K562 (cell line): ENCODE measurements at regions not wholly inside any gene's neighbourhood (a gene's known extent, or its start where the extent isn't known, plus 50 kb on each side); places are given as distances from the start of the nearest gene placed in this dataset.

ENCODE experiments used
- ATAC-seq: fragments of 200-7000 bp; cut with Tn5 transposase; 3 replicates; pipeline ENCODE4 v1.9.1; 2020; ENCODE audit warnings: moderate library complexity
- BruUV-seq: library from RNA; stranded (reverse); fragments of 400-500 nt; replicated peaks from 2 replicates; lab custom pipeline; 2021; lab: Mats Ljungman, UMichigan
- CTCF ChIA-PET: fragments of 300-600 bp; formaldehyde crosslinking; extraction: SDS; loops from one replicate; lab custom pipeline; 2021; ENCODE audit warnings: low intra/inter-chr PET ratio; lab: Yijun Ruan, JAX
- POLR2A ChIA-PET: fragments of 300-600, 350-650 bp; sonication (Branson Sonifier 250); formaldehyde crosslinking; extraction: SDS; loops from one replicate; lab custom pipeline; 2021; ENCODE audit warnings: antibody characterized with exemption, inconsistent platforms; lab: Yijun Ruan, JAX
- DNase-seq, 4 experiments: peaks; one replicate each; pipeline versions ENCODE4 v3.0.0 to v3.0.0-alpha.2; 2011 to 2018; ENCODE audit warnings: low spot score in 3 of 4, mixed read lengths in 3 of 4; ENCODE audit errors: extremely low read depth in 1 of 4
- FAIRE-seq: peaks from 2 replicates; lab custom pipeline; 2011; peaks lifted over from hg19 to GRCh38; lab: Jason Lieb, UNC
- H2AFZ ChIP-seq: 2 replicates; pipeline ENCODE4 v1.6.0; 2011; ENCODE audit warnings: low read depth, low read length, control low read depth, inconsistent platforms
- H3K27ac ChIP-seq: fragments of 200-600 bp; 3 replicates; pipeline ENCODE4 v1.8.0; 2011; ENCODE audit warnings: low read depth, mild to moderate bottlenecking, control low read depth, inconsistent platforms, low read length, moderate library complexity, mixed read lengths; ENCODE audit errors: extremely low read depth
- H3K27me3 ChIP-seq, 2 experiments: fragments of 300-600 bp in 1 of 2; 2 replicates in 1 of 2; 3 replicates in 1 of 2; pipeline versions ENCODE4 v1.6.0 to v1.8.0; 2011; ENCODE audit warnings: inconsistent platforms in 2 of 2, low read length in 2 of 2, mild to moderate bottlenecking in 1 of 2, mixed read lengths in 1 of 2, moderate library complexity in 1 of 2; ENCODE audit not compliant: control insufficient read depth in 2 of 2, insufficient read depth in 2 of 2
- H3K36me3 ChIP-seq: fragments of 300-600 bp; 3 replicates; pipeline ENCODE4 v1.8.0; 2011; ENCODE audit warnings: mild to moderate bottlenecking, low read length, inconsistent platforms; ENCODE audit not compliant: control insufficient read depth, insufficient read depth
- H3K4me1 ChIP-seq, 2 experiments: fragments of 200-600 bp in 1 of 2; replicated peaks in 1 of 2; 2 replicates in 1 of 2; 3 replicates in 1 of 2; pipeline versions ENCODE4 v1.5.1 to v1.8.0; 2011; ENCODE audit warnings: inconsistent platforms in 2 of 2, low read length in 2 of 2, mild to moderate bottlenecking in 1 of 2, mixed read lengths in 1 of 2, moderate library complexity in 1 of 2; ENCODE audit not compliant: control insufficient read depth in 2 of 2, insufficient read depth in 2 of 2
- H3K4me2 ChIP-seq: 2 replicates; pipeline ENCODE4 v1.6.1; 2011; ENCODE audit warnings: low read length, control low read depth, inconsistent platforms, mixed read lengths; ENCODE audit not compliant: insufficient read depth
- H3K4me3 ChIP-seq: fragments of 200-600 bp; sonication (generic), shearing (Covaris generic); 2 replicates; pipeline ENCODE4 v1.5.1; 2016; ENCODE audit warnings: control low read depth, inconsistent platforms
- H3K79me2 ChIP-seq: fragments of 200-600 bp; 3 replicates; pipeline ENCODE4 v1.8.0; 2011; ENCODE audit warnings: low read length, inconsistent platforms; ENCODE audit not compliant: control insufficient read depth, insufficient read depth
- H3K9ac ChIP-seq, 2 experiments: 2 replicates each; pipeline versions ENCODE4 v1.6.0 to v1.6.1; 2011; ENCODE audit warnings: low read depth in 2 of 2, low read length in 2 of 2, control low read depth in 1 of 2, inconsistent platforms in 1 of 2, mild to moderate bottlenecking in 1 of 2, mixed read lengths in 1 of 2; ENCODE audit not compliant: insufficient read depth in 1 of 2
- H3K9me1 ChIP-seq: one replicate; pipeline ENCODE4 v1.6.0; 2011; ENCODE audit warnings: inconsistent platforms, mild to moderate bottlenecking, low read length, moderate library complexity; ENCODE audit not compliant: control insufficient read depth, insufficient read depth
- H3K9me3 ChIP-seq: replicated peaks from 2 replicates; pipeline ENCODE4 v1.5.1; 2011; ENCODE audit warnings: low read depth, low read length, inconsistent platforms; ENCODE audit not compliant: control insufficient read depth, insufficient read depth
- H4K20me1 ChIP-seq: replicated peaks from 2 replicates; pipeline ENCODE4 v1.6.1; 2011; ENCODE audit warnings: low read length, inconsistent platforms, mixed read lengths; ENCODE audit not compliant: control insufficient read depth, insufficient read depth
- BRD9 ChIP-seq: fragments of 450-650 bp; IDR thresholded peaks from 2 replicates; pipeline ENCODE4 v1.6.1; 2018; ENCODE audit warnings: low read depth; ENCODE audit not compliant: partially characterized antibody
- CREBBP ChIP-seq: IDR thresholded peaks from one replicate; pipeline ENCODE4 v1.6.1; 2012; ENCODE audit warnings: low read depth, mild to moderate bottlenecking, control low read depth, inconsistent platforms, low read length
- ILF3 ChIP-seq: fragments of 450-650 bp; IDR thresholded peaks from 2 replicates; pipeline ENCODE4 v1.6.1; 2018; ENCODE audit warnings: antibody characterized with exemption, mild to moderate bottlenecking, moderate library complexity, borderline replicate concordance
- MEF2A ChIP-seq: IDR thresholded peaks from 2 replicates; pipeline ENCODE4 v1.6.1; 2011; ENCODE audit warnings: low read depth, mild to moderate bottlenecking, low read length, moderate library complexity; ENCODE audit not compliant: control insufficient read depth
- NFE2L1 ChIP-seq: fragments of 450-650 bp; IDR thresholded peaks from 2 replicates; pipeline ENCODE4 v1.6.1; 2016; ENCODE audit warnings: missing genetic modification characterization, low read depth, mild to moderate bottlenecking, missing compliant biosample characterization, moderate library complexity, borderline replicate concordance
- PHTF2 ChIP-seq: fragments of 250-450 bp; sonication (Bioruptor Pico); IDR thresholded peaks from 2 replicates; pipeline ENCODE4 v1.5.0; 2021; ENCODE audit warnings: mild to moderate bottlenecking
- ZNF696 ChIP-seq: fragments of 250-450 bp; sonication (Bioruptor Pico); conservative IDR thresholded peaks from 2 replicates; pipeline ENCODE4 v1.4.0; 2020; ENCODE audit warnings: mild to moderate bottlenecking, moderate library complexity
- WGBS: fragments of 100-300 bp; shearing (Covaris generic); methylation state at CpG from one replicate; pipeline ENCODE4 v1.1.6; 2016; ENCODE audit warnings: low coverage, mixed read lengths; ENCODE audit not compliant: insufficient coverage; ENCODE audit errors: missing lambda C conversion rate; 5-methylcytosine and 5-hydroxymethylcytosine counted together
- in situ Hi-C: fragments of 300-500 bp; cut with MboI; formaldehyde crosslinking; loops from 4 replicates; pipeline ENCODE4 v1.15.0; 2018; ENCODE audit warnings: inconsistent platforms, mixed read lengths
- intact Hi-C: fragments of 100-400 bp; cut with micrococcal nuclease; formaldehyde crosslinking; loops from 2 replicates; pipeline ENCODE4 v1.14.2; 2022
- TF ChIP-seq, protein P1 (sequence below): fragments of 450-650 bp; IDR thresholded peaks from 2 replicates; pipeline ENCODE4 v1.6.1; 2016; ENCODE audit warnings: low read depth
- TF ChIP-seq, protein P2 (sequence below): fragments of 450-650 bp; IDR thresholded peaks from 2 replicates; pipeline ENCODE4 v1.6.1; 2016; ENCODE audit warnings: mild to moderate bottlenecking
- TF ChIP-seq, protein P3 (sequence below): fragments of 450-650 bp; IDR thresholded peaks from 2 replicates; pipeline ENCODE4 v1.6.1; 2016

DNA sequence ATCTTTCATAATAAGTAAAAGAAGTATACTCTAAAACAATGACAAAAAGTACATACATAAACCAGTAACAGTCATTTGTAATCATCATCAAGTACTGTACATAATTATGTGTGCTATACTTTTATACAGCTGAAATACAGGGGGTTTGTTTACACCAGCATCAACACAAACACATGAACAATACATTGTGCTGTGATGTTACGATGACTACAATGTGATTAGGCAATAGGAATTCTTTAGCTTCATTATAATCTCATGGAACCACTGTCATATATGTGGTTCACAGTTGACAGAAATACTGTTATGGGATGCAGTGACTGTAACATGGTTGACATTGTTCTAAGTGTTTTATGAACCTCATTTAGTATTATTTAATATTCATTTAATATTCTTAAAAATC lies 914.4 kb upstream of the TENM4 start:
- Histone ChIP-seq H3K4me1 (no peaks in the 10 kb centered on the region), H3K4me3 (no peak overlapping the region), H3K27me3 (no peaks in the 10 kb centered on the region), H3K9me3 (no peaks in the 10 kb centered on the region), H3K4me2 (no peak overlapping the region), H2AFZ (no peak overlapping the region), H4K20me1 (no peaks in the 10 kb centered on the region), H3K36me3 (no peaks in the 10 kb centered on the region), H3K27ac (no peak overlapping the region), H3K9ac (no peak overlapping the region), H3K9me1 (no peaks in the 10 kb centered on the region), H3K79me2 (no peaks in the 10 kb centered on the region)
- in situ Hi-C loops (no loop called here), intact Hi-C loops (no loop called here)
- FAIRE-seq (no peak), DNase-seq (no peak), ATAC-seq (no peak)
- WGBS, result 0% methylated on average over 1 of the region's 1 CpG
- ChIA-PET CTCF (no interaction called here), POLR2A (no interaction called here)
- BruUV-seq, result no TSS peak
- TF ChIP-seq PHTF2, result no peak
- TF ChIP-seq, protein P1, sequence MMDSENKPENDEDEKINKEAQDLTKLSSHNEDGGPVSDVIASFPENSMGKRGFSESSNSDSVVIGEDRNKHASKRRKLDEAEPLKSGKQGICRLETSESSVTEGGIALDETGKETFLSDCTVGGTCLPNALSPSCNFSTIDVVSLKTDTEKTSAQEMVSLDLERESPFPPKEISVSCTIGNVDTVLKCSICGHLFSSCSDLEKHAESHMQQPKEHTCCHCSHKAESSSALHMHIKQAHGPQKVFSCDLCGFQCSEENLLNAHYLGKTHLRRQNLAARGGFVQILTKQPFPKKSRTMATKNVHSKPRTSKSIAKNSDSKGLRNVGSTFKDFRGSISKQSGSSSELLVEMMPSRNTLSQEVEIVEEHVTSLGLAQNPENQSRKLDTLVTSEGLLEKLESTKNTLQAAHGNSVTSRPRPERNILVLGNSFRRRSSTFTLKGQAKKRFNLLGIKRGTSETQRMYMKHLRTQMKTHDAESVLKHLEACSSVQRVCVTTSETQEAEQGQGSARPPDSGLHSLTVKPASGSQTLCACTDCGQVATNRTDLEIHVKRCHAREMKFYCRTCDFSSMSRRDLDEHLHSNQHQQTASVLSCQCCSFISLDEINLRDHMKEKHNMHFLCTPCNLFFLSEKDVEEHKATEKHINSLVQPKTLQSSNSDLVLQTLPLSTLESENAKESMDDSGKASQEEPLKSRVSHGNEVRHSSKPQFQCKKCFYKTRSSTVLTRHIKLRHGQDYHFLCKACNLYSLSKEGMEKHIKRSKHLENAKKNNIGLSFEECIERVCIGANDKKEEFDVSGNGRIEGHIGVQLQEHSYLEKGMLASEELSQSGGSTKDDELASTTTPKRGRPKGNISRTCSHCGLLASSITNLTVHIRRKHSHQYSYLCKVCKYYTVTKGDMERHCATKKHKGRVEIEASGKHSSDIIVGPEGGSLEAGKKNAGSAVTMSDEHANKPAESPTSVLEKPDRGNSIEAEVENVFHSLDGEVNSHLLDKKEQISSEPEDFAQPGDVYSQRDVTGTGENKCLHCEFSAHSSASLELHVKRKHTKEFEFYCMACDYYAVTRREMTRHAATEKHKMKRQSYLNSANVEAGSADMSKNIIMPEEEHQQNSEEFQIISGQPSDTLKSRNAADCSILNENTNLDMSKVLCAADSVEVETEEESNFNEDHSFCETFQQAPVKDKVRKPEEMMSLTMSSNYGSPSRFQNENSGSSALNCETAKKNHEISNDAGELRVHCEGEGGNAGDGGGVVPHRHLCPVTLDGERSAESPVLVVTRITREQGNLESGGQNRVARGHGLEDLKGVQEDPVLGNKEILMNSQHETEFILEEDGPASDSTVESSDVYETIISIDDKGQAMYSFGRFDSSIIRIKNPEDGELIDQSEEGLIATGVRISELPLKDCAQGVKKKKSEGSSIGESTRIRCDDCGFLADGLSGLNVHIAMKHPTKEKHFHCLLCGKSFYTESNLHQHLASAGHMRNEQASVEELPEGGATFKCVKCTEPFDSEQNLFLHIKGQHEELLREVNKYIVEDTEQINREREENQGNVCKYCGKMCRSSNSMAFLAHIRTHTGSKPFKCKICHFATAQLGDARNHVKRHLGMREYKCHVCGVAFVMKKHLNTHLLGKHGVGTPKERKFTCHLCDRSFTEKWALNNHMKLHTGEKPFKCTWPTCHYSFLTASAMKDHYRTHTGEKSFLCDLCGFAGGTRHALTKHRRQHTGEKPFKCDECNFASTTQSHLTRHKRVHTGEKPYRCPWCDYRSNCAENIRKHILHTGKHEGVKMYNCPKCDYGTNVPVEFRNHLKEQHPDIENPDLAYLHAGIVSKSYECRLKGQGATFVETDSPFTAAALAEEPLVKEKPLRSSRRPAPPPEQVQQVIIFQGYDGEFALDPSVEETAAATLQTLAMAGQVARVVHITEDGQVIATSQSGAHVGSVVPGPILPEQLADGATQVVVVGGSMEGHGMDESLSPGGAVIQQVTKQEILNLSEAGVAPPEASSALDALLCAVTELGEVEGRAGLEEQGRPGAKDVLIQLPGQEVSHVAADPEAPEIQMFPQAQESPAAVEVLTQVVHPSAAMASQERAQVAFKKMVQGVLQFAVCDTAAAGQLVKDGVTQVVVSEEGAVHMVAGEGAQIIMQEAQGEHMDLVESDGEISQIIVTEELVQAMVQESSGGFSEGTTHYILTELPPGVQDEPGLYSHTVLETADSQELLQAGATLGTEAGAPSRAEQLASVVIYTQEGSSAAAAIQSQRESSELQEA, result no peak
- no peak for TF ChIP-seq NFE2L1 (tag)
- TF ChIP-seq BRD9, result no peak
- TF ChIP-seq MEF2A, result no peak
- TF ChIP-seq ILF3, result no peak
- TF ChIP-seq, protein P2, sequence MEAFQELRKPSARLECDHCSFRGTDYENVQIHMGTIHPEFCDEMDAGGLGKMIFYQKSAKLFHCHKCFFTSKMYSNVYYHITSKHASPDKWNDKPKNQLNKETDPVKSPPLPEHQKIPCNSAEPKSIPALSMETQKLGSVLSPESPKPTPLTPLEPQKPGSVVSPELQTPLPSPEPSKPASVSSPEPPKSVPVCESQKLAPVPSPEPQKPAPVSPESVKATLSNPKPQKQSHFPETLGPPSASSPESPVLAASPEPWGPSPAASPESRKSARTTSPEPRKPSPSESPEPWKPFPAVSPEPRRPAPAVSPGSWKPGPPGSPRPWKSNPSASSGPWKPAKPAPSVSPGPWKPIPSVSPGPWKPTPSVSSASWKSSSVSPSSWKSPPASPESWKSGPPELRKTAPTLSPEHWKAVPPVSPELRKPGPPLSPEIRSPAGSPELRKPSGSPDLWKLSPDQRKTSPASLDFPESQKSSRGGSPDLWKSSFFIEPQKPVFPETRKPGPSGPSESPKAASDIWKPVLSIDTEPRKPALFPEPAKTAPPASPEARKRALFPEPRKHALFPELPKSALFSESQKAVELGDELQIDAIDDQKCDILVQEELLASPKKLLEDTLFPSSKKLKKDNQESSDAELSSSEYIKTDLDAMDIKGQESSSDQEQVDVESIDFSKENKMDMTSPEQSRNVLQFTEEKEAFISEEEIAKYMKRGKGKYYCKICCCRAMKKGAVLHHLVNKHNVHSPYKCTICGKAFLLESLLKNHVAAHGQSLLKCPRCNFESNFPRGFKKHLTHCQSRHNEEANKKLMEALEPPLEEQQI, result no peak
- TF ChIP-seq CREBBP, result no peak
- no peak for TF ChIP-seq ZNF696 (CRISPR knock-in tag)
- TF ChIP-seq, protein P3, sequence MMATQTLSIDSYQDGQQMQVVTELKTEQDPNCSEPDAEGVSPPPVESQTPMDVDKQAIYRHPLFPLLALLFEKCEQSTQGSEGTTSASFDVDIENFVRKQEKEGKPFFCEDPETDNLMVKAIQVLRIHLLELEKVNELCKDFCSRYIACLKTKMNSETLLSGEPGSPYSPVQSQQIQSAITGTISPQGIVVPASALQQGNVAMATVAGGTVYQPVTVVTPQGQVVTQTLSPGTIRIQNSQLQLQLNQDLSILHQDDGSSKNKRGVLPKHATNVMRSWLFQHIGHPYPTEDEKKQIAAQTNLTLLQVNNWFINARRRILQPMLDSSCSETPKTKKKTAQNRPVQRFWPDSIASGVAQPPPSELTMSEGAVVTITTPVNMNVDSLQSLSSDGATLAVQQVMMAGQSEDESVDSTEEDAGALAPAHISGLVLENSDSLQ, result no peak
